Mesothelial cell of epicardium (in vitro differentiated cells): ENCODE measurements at regions not wholly inside any gene's neighbourhood (a gene's known extent, or its start where the extent isn't known, plus 50 kb on each side); places are given as distances from the start of the nearest gene placed in this dataset.
A peak's percentile ranks its signal among the peaks of the same experiment; 100 is the strongest.

Source experiments
- DNase-seq, 2 experiments: peaks; one replicate each; pipeline ENCODE4 v3.0.0; 2021; ENCODE audit warnings: low spot score in 2 of 2; ENCODE audit not compliant: unreplicated experiment in 2 of 2
- H3K27ac Mint-ChIP-seq: 2 replicates; pipeline ENCODE4 v1.8.0; 2021; ENCODE audit warnings: mixed read lengths
- H3K27me3 Mint-ChIP-seq: 2 replicates; pipeline ENCODE4 v1.8.0; 2021; ENCODE audit warnings: low read depth, mixed read lengths
- H3K36me3 Mint-ChIP-seq: 2 replicates; pipeline ENCODE4 v1.8.0; 2021; ENCODE audit warnings: mixed read lengths
- H3K4me1 Mint-ChIP-seq: 2 replicates; pipeline ENCODE4 v1.8.0; 2021; ENCODE audit warnings: mixed read lengths
- H3K4me3 Mint-ChIP-seq: 2 replicates; pipeline ENCODE4 v1.8.0; 2021; ENCODE audit warnings: mild to moderate bottlenecking, moderate library complexity, mixed read lengths
- H3K9me3 Mint-ChIP-seq: 2 replicates; pipeline ENCODE4 v1.8.0; 2021; ENCODE audit warnings: mixed read lengths
- TF ChIP-seq, protein P1 (sequence below): fragments of 200-600 bp; sonication (generic); IDR thresholded peaks from one replicate; pipeline ENCODE4 v1.5.0; 2021; ENCODE audit warnings: antibody characterized with exemption; ENCODE audit not compliant: unreplicated experiment

DNA sequence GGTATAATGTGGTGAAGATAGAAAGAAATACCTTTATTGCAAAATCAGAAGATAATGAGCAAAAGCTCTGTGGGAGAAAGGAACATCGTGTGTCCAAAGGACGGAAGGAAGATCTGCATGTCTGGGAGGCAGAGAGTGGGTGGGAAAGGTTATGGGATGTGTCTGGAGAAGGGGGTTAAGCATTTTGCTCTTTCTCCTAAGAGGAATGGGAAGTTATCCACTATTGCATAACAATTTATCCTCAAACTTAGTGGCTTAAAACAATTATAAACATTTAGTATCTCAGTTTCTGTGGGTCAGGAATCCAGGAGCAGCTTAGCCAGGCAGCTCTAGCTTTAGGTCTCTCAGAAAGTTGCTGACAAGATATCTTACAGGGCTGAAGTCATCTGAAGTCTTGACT lies 229.1 kb upstream of the CITED2 start:
- no peak overlapping the region for H3K4me3 Mint-ChIP-seq
- H3K9me3 Mint-ChIP-seq: peaks cover 12% of the 10 kb centered on the region
- H3K27ac Mint-ChIP-seq: no peak overlapping the region
- TF ChIP-seq, protein P1, sequence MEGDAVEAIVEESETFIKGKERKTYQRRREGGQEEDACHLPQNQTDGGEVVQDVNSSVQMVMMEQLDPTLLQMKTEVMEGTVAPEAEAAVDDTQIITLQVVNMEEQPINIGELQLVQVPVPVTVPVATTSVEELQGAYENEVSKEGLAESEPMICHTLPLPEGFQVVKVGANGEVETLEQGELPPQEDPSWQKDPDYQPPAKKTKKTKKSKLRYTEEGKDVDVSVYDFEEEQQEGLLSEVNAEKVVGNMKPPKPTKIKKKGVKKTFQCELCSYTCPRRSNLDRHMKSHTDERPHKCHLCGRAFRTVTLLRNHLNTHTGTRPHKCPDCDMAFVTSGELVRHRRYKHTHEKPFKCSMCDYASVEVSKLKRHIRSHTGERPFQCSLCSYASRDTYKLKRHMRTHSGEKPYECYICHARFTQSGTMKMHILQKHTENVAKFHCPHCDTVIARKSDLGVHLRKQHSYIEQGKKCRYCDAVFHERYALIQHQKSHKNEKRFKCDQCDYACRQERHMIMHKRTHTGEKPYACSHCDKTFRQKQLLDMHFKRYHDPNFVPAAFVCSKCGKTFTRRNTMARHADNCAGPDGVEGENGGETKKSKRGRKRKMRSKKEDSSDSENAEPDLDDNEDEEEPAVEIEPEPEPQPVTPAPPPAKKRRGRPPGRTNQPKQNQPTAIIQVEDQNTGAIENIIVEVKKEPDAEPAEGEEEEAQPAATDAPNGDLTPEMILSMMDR: no peak
- H3K27me3 Mint-ChIP-seq: no peaks in the 10 kb centered on the region
- H3K36me3 Mint-ChIP-seq: no peaks in the 10 kb centered on the region
- peaks cover 35% of the 10 kb centered on the region for H3K4me1 Mint-ChIP-seq
- no peak for DNase-seq

DNA sequence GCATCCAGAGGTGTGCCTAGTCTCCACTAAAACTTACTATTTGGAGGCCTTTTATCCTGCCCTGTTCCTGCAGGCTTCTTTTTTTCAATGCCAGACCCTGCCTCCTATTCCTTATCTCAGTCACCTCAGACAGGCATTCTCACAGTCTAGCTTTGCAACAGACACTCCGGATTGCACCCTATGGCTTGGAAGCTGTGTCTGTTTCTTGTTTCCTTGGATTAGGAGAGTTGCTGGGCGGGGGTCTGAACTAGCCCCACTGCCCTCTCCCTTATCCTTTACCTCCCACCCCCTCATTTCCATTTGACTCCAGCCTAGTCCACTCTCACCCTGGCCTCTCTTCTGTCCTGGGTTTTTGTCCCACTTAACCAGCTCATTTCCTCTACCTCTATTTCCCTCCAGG lies 228.1 kb upstream of the CITED2 start:
- Mint-ChIP-seq H3K36me3 (no peaks in the 10 kb centered on the region), H3K27me3 (no peaks in the 10 kb centered on the region), H3K27ac (no peak overlapping the region), H3K9me3 (peaks cover 12% of the 10 kb centered on the region), H3K4me1 (peaks cover 35% of the 10 kb centered on the region), H3K4me3 (no peak overlapping the region)
- no peak for DNase-seq
- TF ChIP-seq, protein P1: no peak

DNA sequence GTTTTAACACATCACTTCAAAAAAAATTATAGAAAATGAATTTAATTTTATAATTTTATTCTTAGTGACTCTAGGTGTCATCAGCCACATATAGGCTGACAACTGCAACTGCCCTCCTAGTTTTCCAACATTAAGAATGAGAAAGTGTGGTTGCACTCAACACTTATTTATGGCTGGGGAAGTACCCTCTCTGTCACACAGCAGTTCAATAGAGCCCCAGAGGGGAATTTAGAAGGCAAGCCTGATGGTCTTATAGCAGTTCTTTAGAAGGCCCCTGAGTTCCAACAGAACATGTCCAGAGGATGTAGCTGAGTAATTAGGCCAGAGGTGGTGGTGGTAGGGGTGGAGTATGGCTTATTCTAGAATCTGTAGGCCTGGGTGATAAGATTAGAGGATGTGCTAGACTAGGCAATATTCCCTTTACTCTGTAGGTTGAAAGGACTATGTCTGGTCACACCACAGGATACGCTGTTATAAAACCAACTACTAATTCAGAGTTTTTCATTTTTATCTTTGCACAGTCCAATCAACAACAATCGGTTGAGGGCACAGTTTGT lies 226.5 kb upstream of the CITED2 start:
- Mint-ChIP-seq H3K4me1 (peaks cover 37% of the 10 kb centered on the region), H3K27me3 (no peaks in the 10 kb centered on the region), H3K4me3 (no peak overlapping the region), H3K27ac (no peak overlapping the region), H3K36me3 (no peaks in the 10 kb centered on the region), H3K9me3 (peaks cover 12% of the 10 kb centered on the region)
- no peak for DNase-seq
- TF ChIP-seq, protein P1: no peak

DNA sequence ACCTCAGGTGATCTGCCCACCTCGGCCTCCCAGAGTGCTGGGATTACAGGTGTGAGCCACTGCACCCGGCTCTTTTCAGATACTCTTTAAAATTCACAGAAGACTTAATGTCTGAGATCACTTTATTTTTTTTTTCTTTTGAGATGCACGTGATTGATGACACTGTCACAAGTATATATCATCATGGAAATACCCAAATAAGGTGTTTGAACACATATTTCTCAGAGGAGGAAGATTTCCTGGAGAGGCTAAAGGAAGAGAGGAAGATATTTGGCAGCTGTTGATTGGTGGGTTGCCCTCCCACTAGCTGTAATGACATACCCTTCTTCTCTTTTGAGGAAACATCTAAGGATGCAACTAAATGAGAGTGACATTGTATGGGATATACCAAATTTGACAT lies 225.9 kb upstream of the CITED2 start:
- peaks cover 12% of the 10 kb centered on the region for H3K9me3 Mint-ChIP-seq
- no peaks in the 10 kb centered on the region for H3K27me3 Mint-ChIP-seq
- H3K4me1 Mint-ChIP-seq: peaks cover 39% of the 10 kb centered on the region
- TF ChIP-seq, protein P1: no peak
- no peak overlapping the region for H3K4me3 Mint-ChIP-seq
- no peak overlapping the region for H3K27ac Mint-ChIP-seq
- H3K36me3 Mint-ChIP-seq: no peaks in the 10 kb centered on the region
- no peak for DNase-seq

DNA sequence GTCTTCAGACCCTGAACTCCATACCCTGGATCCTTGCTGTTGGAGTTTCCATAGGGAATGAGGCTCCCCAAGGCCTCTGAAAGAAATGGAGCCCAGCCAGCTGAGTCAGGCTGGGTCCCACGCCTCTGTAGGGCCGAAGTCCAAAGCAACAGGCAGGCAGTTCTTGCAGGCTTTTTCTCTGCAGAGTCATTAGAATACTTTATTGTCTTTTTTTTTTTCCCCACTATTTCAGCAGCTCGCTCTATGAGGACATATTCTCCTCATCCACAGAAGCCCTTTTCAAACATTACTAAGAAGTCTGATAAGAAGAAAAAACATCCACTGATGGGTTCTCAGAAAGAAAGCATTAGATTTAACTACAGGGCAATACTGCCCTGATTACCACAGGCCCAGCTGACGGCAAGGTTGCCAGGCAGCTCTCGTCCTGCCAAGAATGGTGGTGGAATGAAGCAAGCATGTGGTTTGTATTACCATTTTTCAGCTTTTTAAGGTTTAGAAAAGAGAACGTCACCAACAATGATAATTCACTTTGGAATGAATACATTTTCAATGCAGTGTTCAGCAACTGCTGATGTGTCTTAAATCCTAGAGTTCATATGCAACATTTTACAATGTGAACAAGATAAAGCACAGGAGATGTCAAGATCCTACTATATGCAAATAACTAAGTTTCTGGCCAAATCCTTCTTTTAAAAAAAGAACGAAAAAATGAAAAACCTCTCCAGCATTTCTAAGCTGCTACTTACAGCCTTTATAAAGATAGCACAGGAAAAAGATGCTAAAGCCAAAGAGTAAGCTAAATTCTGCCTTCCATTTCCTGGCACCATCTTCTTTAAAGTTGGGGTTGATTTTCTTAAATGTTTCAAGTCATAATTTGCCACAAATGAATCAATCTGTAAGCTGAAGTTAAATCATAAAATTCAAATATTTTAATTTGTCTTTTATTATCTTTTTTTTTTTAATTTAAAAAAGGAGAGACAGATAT lies 223.6 kb upstream of the CITED2 start:
- DNase-seq: peak in 1 of 2 experiments; percentile 49
- Mint-ChIP-seq H3K9me3 (no peaks in the 10 kb centered on the region), H3K27ac (peak overlapping the region; percentile 91), H3K27me3 (no peaks in the 10 kb centered on the region), H3K4me3 (no peak overlapping the region), H3K4me1 (peaks cover 43% of the 10 kb centered on the region), H3K36me3 (no peaks in the 10 kb centered on the region)
- TF ChIP-seq, protein P1: no peak
